C4-2B (cell line): ENCODE measurements at regions not wholly inside any gene's neighbourhood (a gene's known extent, or its start where the extent isn't known, plus 50 kb on each side); places are given as distances from the start of the nearest gene placed in this dataset.

Experiments
- H3K27ac ChIP-seq: fragments of 450-650 bp; 2 replicates; pipeline ENCODE4 v1.5.1; 2017
- CTCF ChIP-seq: fragments of 450-650 bp; conservative IDR thresholded peaks from 2 replicates; pipeline ENCODE4 v1.5.1; 2017; ENCODE audit warnings: mild to moderate bottlenecking
- ZFX ChIP-seq: fragments of 450-650 bp; IDR thresholded peaks from 2 replicates; pipeline ENCODE4 v1.6.1; 2017

- TF ChIP-seq ZFX: no peak
- no peak for TF ChIP-seq CTCF
- H3K27ac ChIP-seq: no peak overlapping the region
These were observed 771.7 kb downstream of the SORCS1 start for GRCh38 chr10:106392778-106393177.

- TF ChIP-seq CTCF (no peak), ZFX (no peak)
- H3K27ac ChIP-seq: no peak overlapping the region
These were observed 777.4 kb downstream of the SORCS1 start for GRCh38 chr10:106387063-106387462.

- TF ChIP-seq CTCF (no peak), ZFX (no peak)
- no peak overlapping the region for H3K27ac ChIP-seq
These were observed 780.0 kb downstream of the SORCS1 start for GRCh38 chr10:106384496-106384895.

- no peak for TF ChIP-seq ZFX
- TF ChIP-seq CTCF: no peak
- no peak overlapping the region for H3K27ac ChIP-seq
These were observed 783.8 kb downstream of the SORCS1 start for GRCh38 chr10:106380706-106381105.

GRCh38 chr10:106378251-106378650 is 786.3 kb downstream of the SORCS1 start:
- no peak overlapping the region for H3K27ac ChIP-seq
- no peak for TF ChIP-seq ZFX
- TF ChIP-seq CTCF: no peak

GRCh38 chr10:106370751-106371150 is 793.8 kb downstream of the SORCS1 start:
- H3K27ac ChIP-seq: no peak overlapping the region
- TF ChIP-seq ZFX (no peak), CTCF (no peak)

GRCh38 chr10:106360870-106361269 is 803.6 kb downstream of the SORCS1 start:
- H3K27ac ChIP-seq: no peak overlapping the region
- TF ChIP-seq CTCF (no peak), ZFX (no peak)
